ENCODE measurements at regions not wholly inside any gene's neighbourhood (a gene's known extent, or its start where the extent isn't known, plus 50 kb on each side); places are given as distances from the start of the nearest gene placed in this dataset.
"Not testable (repeated sequence)": the region's sequence is repeated elsewhere in the genome, so short reads cannot be mapped to it uniquely, and the experiment has no call there.

GRCh38 chr3:5563537-5564277 is 376.2 kb downstream of the EDEM1 start:
- DNase-seq: no peak

GRCh38 chr3:5564278-5564666 is 376.8 kb downstream of the EDEM1 start:
- no peak for DNase-seq

DNA sequence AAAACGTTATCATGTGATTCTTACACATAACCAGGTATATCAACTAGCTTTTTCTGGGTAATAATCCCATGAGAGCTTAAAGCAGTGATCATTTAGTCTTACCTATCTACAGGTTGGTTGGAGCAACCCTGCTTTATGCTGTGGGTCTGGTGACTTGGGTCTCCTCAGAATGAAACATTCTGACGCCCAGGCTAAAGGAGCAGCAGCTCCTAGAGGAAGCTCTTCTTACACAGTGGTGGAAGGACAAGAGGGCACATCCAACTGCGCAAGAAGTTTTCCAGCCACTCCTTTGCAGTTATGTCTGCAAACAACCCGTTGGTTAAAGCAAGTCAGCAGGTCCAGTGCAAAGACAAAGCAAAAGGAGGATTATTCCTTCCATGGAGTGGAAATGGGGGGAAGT is 377.5 kb downstream of the EDEM1 start:
- no peak for DNase-seq

GRCh38 chr3:5567113-5567512 is 379.6 kb downstream of the EDEM1 start:
- DNase-seq: no peak

DNA sequence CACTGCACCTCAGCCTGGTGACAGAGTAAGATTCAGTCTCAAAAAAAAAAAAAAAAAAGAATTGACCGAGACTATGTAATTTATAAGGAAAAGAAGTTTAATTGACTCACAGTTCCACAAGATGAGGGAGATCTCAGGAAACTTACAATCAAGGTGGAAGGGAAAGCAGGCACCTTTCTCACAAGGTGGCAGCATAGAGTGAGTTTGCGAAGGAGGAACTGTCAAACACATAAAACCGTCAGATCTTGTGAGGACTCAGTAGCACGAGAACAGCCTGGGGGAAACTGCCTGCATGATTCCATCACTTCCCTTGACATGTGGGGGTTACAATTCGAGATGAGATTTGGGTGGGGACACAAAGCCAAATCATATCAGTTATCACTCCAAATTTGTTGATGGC is 380.9 kb downstream of the EDEM1 start:
- no peak for DNase-seq

DNA sequence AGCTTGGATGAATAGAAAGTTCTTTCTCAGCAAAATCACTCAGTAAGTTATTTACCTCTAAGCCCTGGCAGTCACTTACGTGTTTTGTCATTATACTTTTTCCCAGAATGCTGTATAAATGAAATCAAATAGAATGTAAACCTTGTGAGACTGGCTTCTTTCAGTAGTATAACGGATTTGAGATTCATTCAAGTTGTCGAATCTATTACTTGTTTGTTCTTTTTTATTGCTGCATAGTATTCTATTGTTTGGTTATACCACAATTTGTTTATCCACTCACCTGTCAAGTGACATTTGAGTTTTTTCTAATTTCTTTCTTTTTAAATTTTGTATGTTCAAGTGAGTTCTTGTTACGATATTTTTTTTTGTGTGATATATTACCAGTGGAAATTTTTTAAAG is 381.6 kb downstream of the EDEM1 start:
- no peak for DNase-seq

GRCh38 chr3:5572168-5572567 is 384.7 kb downstream of the EDEM1 start:
- no peak for DNase-seq

DNA sequence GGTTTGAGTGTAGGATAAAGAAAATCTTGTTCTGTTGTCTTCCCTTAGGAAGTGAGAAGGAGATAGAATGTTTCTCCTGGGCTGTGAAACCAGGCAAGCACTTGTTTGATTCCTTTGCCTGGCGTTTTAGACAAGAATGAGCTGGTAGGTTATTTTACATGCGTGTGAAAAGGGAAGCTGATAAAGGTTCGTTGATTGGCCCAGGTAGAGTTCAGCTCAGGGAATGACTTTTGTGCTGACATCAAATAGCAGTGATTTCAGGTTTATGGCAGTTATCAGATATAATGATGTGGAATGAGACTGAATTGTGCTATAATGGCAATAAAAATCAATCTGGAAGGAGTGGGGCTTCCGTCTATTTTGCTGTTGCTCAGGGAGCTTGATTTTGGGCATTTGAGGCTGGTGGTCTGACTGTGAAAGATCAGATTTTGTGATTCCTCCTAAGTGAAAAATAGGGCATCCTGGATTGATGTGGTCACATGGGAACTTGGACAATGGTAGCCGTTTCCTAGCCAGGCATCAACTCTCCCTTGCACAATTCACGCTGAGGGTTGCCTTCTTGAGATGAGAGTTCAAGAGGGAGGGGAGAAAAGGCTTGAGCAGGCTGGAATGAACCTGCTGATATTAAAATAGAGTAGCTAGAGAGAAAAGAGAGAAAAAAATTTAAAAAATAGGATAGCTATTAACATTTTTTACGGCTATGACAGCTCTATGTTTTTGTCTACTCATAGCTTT is 388.9 kb downstream of the EDEM1 start:
- DNase-seq: no peak

GRCh38 chr3:5579139-5579602 is 391.7 kb downstream of the EDEM1 start:
- no peak for DNase-seq

GRCh38 chr3:5579946-5580345 is 392.4 kb downstream of the EDEM1 start:
- DNase-seq: no peak

GRCh38 chr3:5580826-5581225 is 393.3 kb downstream of the EDEM1 start:
- DNase-seq: no peak

DNA sequence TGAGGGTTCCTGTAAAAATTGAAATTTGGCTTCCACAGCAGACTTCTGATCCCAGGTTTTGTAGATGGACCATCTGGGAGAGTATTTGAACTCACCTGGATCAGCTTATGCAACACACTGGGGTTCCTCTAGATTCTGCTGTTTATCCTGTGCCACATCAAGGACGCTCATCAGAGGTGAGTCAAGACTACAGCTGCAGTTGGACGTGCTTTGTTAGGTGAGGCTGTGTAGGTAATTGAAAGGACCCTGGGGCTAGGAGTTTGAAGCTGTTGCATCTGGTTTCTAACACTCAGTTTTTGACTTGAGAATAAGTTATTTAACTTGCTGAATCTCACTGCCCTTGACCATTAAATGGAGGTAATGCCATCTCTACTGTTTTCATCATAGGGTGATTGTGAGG is 394.2 kb downstream of the EDEM1 start:
- DNase-seq: no peak

DNA sequence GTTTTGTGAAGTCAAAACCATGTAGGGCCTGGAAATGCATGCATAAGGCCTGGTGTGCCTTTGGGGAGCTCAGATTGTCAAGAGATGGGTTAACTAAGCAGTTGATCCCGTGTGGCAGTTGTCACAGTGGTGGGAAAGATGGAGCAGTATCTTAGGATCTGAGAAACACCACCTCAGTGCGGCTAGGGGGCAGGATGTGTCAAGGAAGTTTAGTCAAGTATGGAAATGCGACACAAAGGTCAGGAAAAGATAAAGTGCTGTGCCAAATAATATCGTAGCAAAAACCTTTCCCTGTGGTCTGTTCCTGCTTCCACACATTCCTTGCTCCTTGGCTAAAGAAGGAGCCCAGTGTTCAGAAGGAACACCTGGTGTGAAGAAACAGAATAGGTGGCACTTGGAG is 396.4 kb downstream of the EDEM1 start:
- no peak for DNase-seq

- no peak for DNase-seq
Observed at GRCh38 chr3:5585085-5585484, 397.6 kb downstream of the EDEM1 start.

- DNase-seq: no peak
Observed at GRCh38 chr3:5606884-5607472, 419.5 kb downstream of the EDEM1 start.

DNA sequence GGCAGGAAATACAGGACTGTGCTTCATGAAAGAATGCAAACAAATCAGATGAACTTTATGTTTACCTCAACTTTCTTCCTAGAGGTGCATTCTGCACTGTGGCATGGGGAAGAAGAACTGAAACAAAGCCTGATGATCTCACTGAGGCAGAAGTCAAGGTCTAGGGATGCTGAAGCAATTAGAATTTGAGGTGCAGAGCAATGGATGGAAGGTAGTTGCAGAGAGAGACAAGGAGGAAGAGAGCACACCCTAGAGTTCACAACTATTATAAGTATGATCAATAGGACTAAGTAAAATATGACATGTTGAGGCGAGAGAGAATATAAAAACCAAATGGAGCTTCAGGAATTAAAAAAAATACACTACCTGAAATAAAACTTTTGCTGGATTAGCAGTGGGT is 420.1 kb downstream of the EDEM1 start:
- DNase-seq: no peak

DNA sequence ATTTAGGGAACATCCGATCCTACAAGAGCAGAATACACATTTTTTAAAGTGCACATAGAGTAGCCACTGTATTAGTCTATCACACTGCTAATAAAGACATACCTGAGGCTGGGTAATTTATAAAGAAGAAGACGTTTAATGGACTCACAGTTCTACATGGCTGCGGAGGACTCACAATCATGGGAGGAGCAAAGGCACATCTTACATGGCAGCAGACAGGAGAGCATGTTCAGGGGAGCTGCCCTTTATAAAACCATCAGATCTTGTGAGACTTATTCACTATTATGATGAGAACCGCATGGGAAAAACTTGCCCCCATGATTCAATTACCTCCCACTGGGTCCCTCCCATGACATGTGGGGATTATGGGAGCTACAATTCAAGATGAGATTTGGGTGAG is 421.5 kb downstream of the EDEM1 start:
- DNase-seq: not testable (repeated sequence)

DNA sequence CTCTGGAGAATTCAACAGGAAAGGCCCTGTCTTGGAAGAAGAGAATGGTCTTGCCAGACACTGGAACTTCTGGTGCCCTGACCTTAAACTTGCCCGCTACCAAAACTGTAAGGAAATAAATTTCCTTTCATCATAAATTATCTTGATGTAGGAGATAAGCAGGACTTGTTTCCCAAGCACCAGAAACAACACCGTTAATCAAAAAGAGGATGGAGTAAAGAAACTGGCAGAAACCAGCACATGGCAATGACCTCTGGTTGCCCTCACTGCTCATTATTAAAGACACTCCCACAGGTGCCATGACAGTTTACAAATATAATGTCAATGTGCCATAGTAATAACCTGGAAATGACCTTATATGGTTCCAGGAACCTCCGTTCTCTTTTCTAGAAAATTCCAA is 426.1 kb downstream of the EDEM1 start:
- no peak for DNase-seq

GRCh38 chr3:5616873-5617272 is 429.4 kb downstream of the EDEM1 start:
- no peak for DNase-seq

- no peak for DNase-seq
Observed at GRCh38 chr3:5618170-5618569, 430.7 kb downstream of the EDEM1 start.

GRCh38 chr3:5630406-5630805 is 442.9 kb downstream of the EDEM1 start:
- no peak for DNase-seq

DNA sequence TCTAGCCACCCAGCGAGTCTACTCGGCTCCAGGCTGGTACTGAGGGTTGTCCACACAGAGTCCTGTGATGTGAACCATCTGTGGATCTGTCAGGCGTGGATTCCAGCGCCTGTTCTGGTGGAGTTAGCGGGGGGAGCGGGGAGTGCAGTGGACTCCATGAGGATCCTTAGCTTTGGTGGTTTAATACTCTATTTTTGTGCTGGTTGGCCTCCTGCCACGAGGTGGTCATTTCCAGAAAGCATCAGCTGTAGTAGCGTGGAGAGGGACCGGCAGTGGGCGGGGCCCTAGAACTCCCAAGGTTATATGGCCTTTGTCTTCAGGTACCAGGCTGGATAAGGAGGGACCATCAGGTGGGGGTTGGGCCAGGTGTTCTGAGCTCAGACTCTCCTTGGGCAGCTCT is 446.5 kb downstream of the EDEM1 start:
- DNase-seq: no peak

- no peak for DNase-seq
Observed at GRCh38 chr3:5634411-5634810, 446.9 kb downstream of the EDEM1 start.

DNA sequence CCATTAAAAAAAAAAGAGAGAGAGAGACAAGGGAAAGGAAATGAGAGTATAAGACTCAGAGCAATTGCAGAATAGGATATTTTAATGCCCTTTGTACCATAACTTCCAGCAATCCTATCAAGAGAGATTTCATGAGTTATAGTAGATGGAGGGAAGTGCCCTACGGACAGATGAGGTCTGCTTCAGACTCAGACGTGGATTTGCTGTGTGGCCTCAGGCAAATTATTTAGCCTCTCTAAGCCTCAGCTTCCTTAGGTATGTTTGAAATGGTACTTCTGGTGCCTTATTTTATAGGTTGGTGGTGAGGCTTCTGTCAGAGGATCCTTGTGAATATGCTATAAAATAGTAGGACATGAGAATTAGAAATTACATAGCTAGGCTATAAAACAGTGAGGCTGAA is 448.2 kb downstream of the EDEM1 start:
- DNase-seq: no peak

Measured in activated CD8-positive, alpha-beta memory T cell treated with anti-CD3 and anti-CD28 coated beads, Interleukin-2, amount 50 U/mL, for 48 hours (primary cell).